ENCODE measurements at regions not wholly inside any gene's neighbourhood (a gene's known extent, or its start where the extent isn't known, plus 50 kb on each side); places are given as distances from the start of the nearest gene placed in this dataset.

GRCh38 chrX:84873176-84873575, 130.5 kb upstream of the APOOL start:
- no peaks in the 10 kb centered on the region for H3K4me1 ChIP-seq (ENCODE audit: control insufficient read depth in 2 of 2, insufficient read depth in 2 of 2, low read length in 2 of 2)
- WGBS (ENCODE audit: insufficient coverage), result no CpG with 5 or more reads among the region's 3 CpGs
- H3K27ac ChIP-seq (ENCODE audit: low read length in 2 of 2), result no peak overlapping the region
- ATAC-seq (ENCODE audit: low read depth) (no peak), DNase-seq (no peak)
- CTCF ChIA-PET, result no interaction called here
- Mint-ChIP-seq H3K9me3 (ENCODE audit: insufficient read depth) (no peaks in the 10 kb centered on the region), H3K27me3 (no peaks in the 10 kb centered on the region), H3K27ac (no peak overlapping the region), H3K4me1 (no peaks in the 10 kb centered on the region), H3K4me3 (no peak overlapping the region)
- intact Hi-C loops (cut with micrococcal nuclease), result no loop called here
- H3K9ac ChIP-seq (ENCODE audit: low read length), result no peak overlapping the region
- no peak overlapping the region for H3K4me3 ChIP-seq (ENCODE audit: control extremely low read depth in 1 of 5, extremely low read depth in 1 of 5, insufficient read depth in 1 of 5, low read depth in 2 of 5, low read length in 4 of 5)
- H3K27me3 ChIP-seq (replicated peaks in 1 of 4; ENCODE audit: control extremely low read depth in 1 of 4, control insufficient read depth in 3 of 4, insufficient read depth in 4 of 4, low read length in 3 of 4), result no peaks in the 10 kb centered on the region
- H3K36me3 ChIP-seq (replicated peaks in 1 of 2; ENCODE audit: control extremely low read depth in 1 of 2, control insufficient read depth in 1 of 2, extremely low read depth in 1 of 2, insufficient read depth in 2 of 2, low read length in 1 of 2), result no peaks in the 10 kb centered on the region
- H3K79me2 ChIP-seq (ENCODE audit: control insufficient read depth, insufficient read depth, low read length), result no peaks in the 10 kb centered on the region
- no peak for TF ChIP-seq EZH2 (IDR thresholded peaks at IDR 0.05; ENCODE audit: borderline replicate concordance, insufficient read depth, low read depth, low read length, poor library complexity, severe bottlenecking)
- TF ChIP-seq CTCF (IDR thresholded peaks at IDR 0.05), result no peak
- H3K4me2 ChIP-seq (replicated peaks; ENCODE audit: low read depth, low read length, poor library complexity, severe bottlenecking), result no peak overlapping the region
- POLR2A ChIA-PET, result no interaction called here
- no peak overlapping the region for H2AFZ ChIP-seq (ENCODE audit: insufficient read depth, low read depth, low read length, poor library complexity, severe bottlenecking)
- no peaks in the 10 kb centered on the region for H3K9me3 ChIP-seq (ENCODE audit: control extremely low read depth in 1 of 3, control insufficient read depth in 2 of 3, insufficient read depth in 1 of 3, low read length in 2 of 3)
- H4K20me1 ChIP-seq (ENCODE audit: control insufficient read depth, insufficient read depth, low read length, poor library complexity, severe bottlenecking), result no peaks in the 10 kb centered on the region

- Mint-ChIP-seq H3K27ac (no peak overlapping the region), H3K27me3 (no peaks in the 10 kb centered on the region), H3K4me3 (no peak overlapping the region), H3K4me1 (no peaks in the 10 kb centered on the region), H3K9me3 (ENCODE audit: insufficient read depth) (no peaks in the 10 kb centered on the region)
- no peak overlapping the region for H3K27ac ChIP-seq (ENCODE audit: low read length in 2 of 2)
- no peak overlapping the region for H3K4me2 ChIP-seq (replicated peaks; ENCODE audit: low read depth, low read length, poor library complexity, severe bottlenecking)
- no peaks in the 10 kb centered on the region for H3K36me3 ChIP-seq (replicated peaks in 1 of 2; ENCODE audit: control extremely low read depth in 1 of 2, control insufficient read depth in 1 of 2, extremely low read depth in 1 of 2, insufficient read depth in 2 of 2, low read length in 1 of 2)
- no peaks in the 10 kb centered on the region for H4K20me1 ChIP-seq (ENCODE audit: control insufficient read depth, insufficient read depth, low read length, poor library complexity, severe bottlenecking)
- no peak for DNase-seq
- POLR2A ChIA-PET, result no interaction called here
- H3K9me3 ChIP-seq (ENCODE audit: control extremely low read depth in 1 of 3, control insufficient read depth in 2 of 3, insufficient read depth in 1 of 3, low read length in 2 of 3), result no peaks in the 10 kb centered on the region
- H3K27me3 ChIP-seq (replicated peaks in 1 of 4; ENCODE audit: control extremely low read depth in 1 of 4, control insufficient read depth in 3 of 4, insufficient read depth in 4 of 4, low read length in 3 of 4), result no peaks in the 10 kb centered on the region
- CTCF ChIA-PET, result no interaction called here
- TF ChIP-seq EZH2 (IDR thresholded peaks at IDR 0.05; ENCODE audit: borderline replicate concordance, insufficient read depth, low read depth, low read length, poor library complexity, severe bottlenecking) (no peak), CTCF (IDR thresholded peaks at IDR 0.05) (no peak)
- H3K4me1 ChIP-seq (ENCODE audit: control insufficient read depth in 2 of 2, insufficient read depth in 2 of 2, low read length in 2 of 2), result no peaks in the 10 kb centered on the region
- ATAC-seq (ENCODE audit: low read depth), result no peak
- H3K79me2 ChIP-seq (ENCODE audit: control insufficient read depth, insufficient read depth, low read length), result no peaks in the 10 kb centered on the region
- intact Hi-C loops (cut with micrococcal nuclease), result no loop called here
- no peak overlapping the region for H2AFZ ChIP-seq (ENCODE audit: insufficient read depth, low read depth, low read length, poor library complexity, severe bottlenecking)
- no peak overlapping the region for H3K4me3 ChIP-seq (ENCODE audit: control extremely low read depth in 1 of 5, extremely low read depth in 1 of 5, insufficient read depth in 1 of 5, low read depth in 2 of 5, low read length in 4 of 5)
- H3K9ac ChIP-seq (ENCODE audit: low read length), result no peak overlapping the region
Observed at GRCh38 chrX:84876876-84877275, 126.8 kb upstream of the APOOL start.

All from B cell (primary cell).